ENCODE measurements at regions not wholly inside any gene's neighbourhood (a gene's known extent, or its start where the extent isn't known, plus 50 kb on each side); places are given as distances from the start of the nearest gene placed in this dataset.
"Not testable (repeated sequence)": the region's sequence is repeated elsewhere in the genome, so short reads cannot be mapped to it uniquely, and the experiment has no call there.

- no peak for DNase-seq (ENCODE audit: low read depth in 2 of 2, low spot score in 1 of 2)
Measured at GRCh38 chr14:71416392-71416791, 509.1 kb downstream of the PCNX1 start.

- DNase-seq (ENCODE audit: low read depth in 2 of 2, low spot score in 1 of 2), result no peak
Measured at GRCh38 chr14:71418532-71419245, 511.4 kb downstream of the PCNX1 start.

GRCh38 chr14:71423481-71423880, 508.7 kb upstream of the RGS6 start:
- no peak for DNase-seq (ENCODE audit: low read depth in 2 of 2, low spot score in 1 of 2)

- DNase-seq (ENCODE audit: low read depth in 2 of 2, low spot score in 1 of 2), result no peak
Measured at GRCh38 chr14:71424941-71425340, 507.3 kb upstream of the RGS6 start.

- DNase-seq (ENCODE audit: low read depth in 2 of 2, low spot score in 1 of 2), result no peak
Measured at GRCh38 chr14:71426001-71426400, 506.2 kb upstream of the RGS6 start.

GRCh38 chr14:71429902-71430301, 502.3 kb upstream of the RGS6 start:
- DNase-seq (ENCODE audit: low read depth in 2 of 2, low spot score in 1 of 2), result no peak

GRCh38 chr14:71430321-71430677, 501.9 kb upstream of the RGS6 start:
- DNase-seq (ENCODE audit: low read depth in 2 of 2, low spot score in 1 of 2), result no peak

GRCh38 chr14:71430678-71431376, 501.4 kb upstream of the RGS6 start:
- no peak for DNase-seq (ENCODE audit: low read depth in 2 of 2, low spot score in 1 of 2)

GRCh38 chr14:71432334-71433110, 499.7 kb upstream of the RGS6 start:
- DNase-seq (ENCODE audit: low read depth in 2 of 2, low spot score in 1 of 2), result no peak

GRCh38 chr14:71433303-71433702, 498.9 kb upstream of the RGS6 start:
- no peak for DNase-seq (ENCODE audit: low read depth in 2 of 2, low spot score in 1 of 2)

GRCh38 chr14:71435641-71436040, 496.6 kb upstream of the RGS6 start:
- not testable (repeated sequence) for DNase-seq (ENCODE audit: low read depth in 2 of 2, low spot score in 1 of 2)

- DNase-seq (ENCODE audit: low read depth in 2 of 2, low spot score in 1 of 2), result no peak
Measured at GRCh38 chr14:71437870-71438269, 494.4 kb upstream of the RGS6 start.

GRCh38 chr14:71438684-71439083, 493.5 kb upstream of the RGS6 start:
- no peak for DNase-seq (ENCODE audit: low read depth in 2 of 2, low spot score in 1 of 2)

GRCh38 chr14:71441126-71441525, 491.1 kb upstream of the RGS6 start:
- DNase-seq (ENCODE audit: low read depth in 2 of 2, low spot score in 1 of 2), result no peak

- DNase-seq (ENCODE audit: low read depth in 2 of 2, low spot score in 1 of 2), result no peak
Measured at GRCh38 chr14:71444030-71444822, 488.0 kb upstream of the RGS6 start.

- no peak for DNase-seq (ENCODE audit: low read depth in 2 of 2, low spot score in 1 of 2)
Measured at GRCh38 chr14:71448431-71449315, 483.6 kb upstream of the RGS6 start.

- no peak for DNase-seq (ENCODE audit: low read depth in 2 of 2, low spot score in 1 of 2)
Measured at GRCh38 chr14:71449316-71450055, 482.7 kb upstream of the RGS6 start.

GRCh38 chr14:71451501-71451900, 480.7 kb upstream of the RGS6 start:
- no peak for DNase-seq (ENCODE audit: low read depth in 2 of 2, low spot score in 1 of 2)

- DNase-seq (ENCODE audit: low read depth in 2 of 2, low spot score in 1 of 2), result no peak
Measured at GRCh38 chr14:71452539-71452938, 479.7 kb upstream of the RGS6 start.

GRCh38 chr14:71452987-71453386, 479.2 kb upstream of the RGS6 start:
- no peak for DNase-seq (ENCODE audit: low read depth in 2 of 2, low spot score in 1 of 2)
